H9 (cell line): ENCODE measurements at regions not wholly inside any gene's neighbourhood (a gene's known extent, or its start where the extent isn't known, plus 50 kb on each side); places are given as distances from the start of the nearest gene placed in this dataset.

Experiments used
- DNase-seq: peaks from one replicate; pipeline ENCODE4 v3.0.0-alpha.2; 2017
- H2AFZ ChIP-seq: one replicate; pipeline ENCODE4 v1.6.1; 2013; ENCODE audit warnings: mild to moderate bottlenecking, low read length, control low read depth, moderate library complexity
- H2AK5ac ChIP-seq: 2 replicates; pipeline ENCODE4 v1.6.1; 2013; ENCODE audit warnings: low read length, control low read depth, mixed read lengths; ENCODE audit not compliant: insufficient read length
- H2BK120ac ChIP-seq: one replicate; pipeline ENCODE4 v1.6.1; 2013; ENCODE audit warnings: low read depth, mild to moderate bottlenecking, low read length, control low read depth, inconsistent platforms; ENCODE audit not compliant: poor library complexity, severe bottlenecking
- H2BK12ac ChIP-seq: 2 replicates; pipeline ENCODE4 v1.6.1; 2013; ENCODE audit warnings: low read length, control low read depth, mixed read lengths, low read depth; ENCODE audit not compliant: insufficient read length
- H2BK15ac ChIP-seq: 2 replicates; pipeline ENCODE4 v1.6.1; 2013; ENCODE audit warnings: low read depth, low read length, control low read depth
- H2BK20ac ChIP-seq: one replicate; pipeline ENCODE4 v1.6.1; 2013; ENCODE audit warnings: low read depth, mild to moderate bottlenecking, low read length, control low read depth, inconsistent platforms; ENCODE audit not compliant: poor library complexity, severe bottlenecking
- H2BK5ac ChIP-seq: 2 replicates; pipeline ENCODE4 v1.6.1; 2013; ENCODE audit warnings: low read length, control low read depth, mixed read lengths; ENCODE audit not compliant: insufficient read length
- H3K14ac ChIP-seq: 2 replicates; pipeline ENCODE4 v1.6.1; 2013; ENCODE audit warnings: low read length, control low read depth; ENCODE audit not compliant: insufficient read depth
- H3K18ac ChIP-seq: 2 replicates; pipeline ENCODE4 v1.6.1; 2013; ENCODE audit warnings: low read depth, mild to moderate bottlenecking, mixed read lengths, low read length, control low read depth; ENCODE audit not compliant: insufficient read length
- H3K23ac ChIP-seq: 2 replicates; pipeline ENCODE4 v1.6.1; 2013; ENCODE audit warnings: low read length, control low read depth, mixed read lengths, low read depth; ENCODE audit not compliant: insufficient read length
- H3K23me2 ChIP-seq: 2 replicates; pipeline ENCODE4 v1.6.1; 2013; ENCODE audit warnings: low read depth, mild to moderate bottlenecking, mixed read lengths, low read length, control low read depth; ENCODE audit not compliant: insufficient read length, poor library complexity, severe bottlenecking
- H3K27ac ChIP-seq: 2 replicates; pipeline ENCODE4 v1.5.1; 2013; ENCODE audit warnings: low read length, control low read depth, mixed read lengths, low read depth; ENCODE audit not compliant: insufficient read length
- H3K27me3 ChIP-seq: 2 replicates; pipeline ENCODE4 v1.6.1; 2013; ENCODE audit warnings: low read length, control low read depth, inconsistent platforms; ENCODE audit not compliant: insufficient read depth
- H3K4ac ChIP-seq: 2 replicates; pipeline ENCODE4 v1.6.1; 2013; ENCODE audit warnings: low read depth, mild to moderate bottlenecking, control low read depth, inconsistent platforms, low read length, moderate library complexity
- H3K4me1 ChIP-seq: 2 replicates; pipeline ENCODE4 v1.6.1; 2013; ENCODE audit warnings: low read length, control low read depth, inconsistent platforms; ENCODE audit not compliant: insufficient read depth
- H3K4me2 ChIP-seq: 2 replicates; pipeline ENCODE4 v1.6.1; 2013; ENCODE audit warnings: low read length, control low read depth, mixed read lengths; ENCODE audit not compliant: insufficient read length, insufficient read depth
- H3K56ac ChIP-seq: 2 replicates; pipeline ENCODE4 v1.6.1; 2013; ENCODE audit warnings: low read depth, mild to moderate bottlenecking, mixed read lengths, low read length, control low read depth; ENCODE audit not compliant: insufficient read length
- H3K79me1 ChIP-seq: 2 replicates; pipeline ENCODE4 v1.6.1; 2013; ENCODE audit warnings: low read depth, mild to moderate bottlenecking, moderate library complexity, low read length, control low read depth, inconsistent platforms; ENCODE audit not compliant: insufficient read depth, poor library complexity, severe bottlenecking
- H3K79me2 ChIP-seq: 2 replicates; pipeline ENCODE4 v1.6.1; 2013; ENCODE audit warnings: low read length, control low read depth, inconsistent platforms; ENCODE audit not compliant: insufficient read depth
- H3K9ac ChIP-seq: 2 replicates; pipeline ENCODE4 v1.6.1; 2013; ENCODE audit warnings: low read length, control low read depth, mixed read lengths; ENCODE audit not compliant: insufficient read length; ENCODE audit errors: extremely low read depth
- H3K9me3 ChIP-seq: one replicate; pipeline ENCODE4 v1.6.1; 2013; ENCODE audit warnings: low read depth, low read length, inconsistent platforms; ENCODE audit not compliant: control insufficient read depth
- H3T11ph ChIP-seq: one replicate; pipeline ENCODE4 v1.6.1; 2013; ENCODE audit warnings: mild to moderate bottlenecking, low read length, control low read depth, inconsistent platforms
- H4K20me1 ChIP-seq: one replicate; pipeline ENCODE4 v1.6.1; 2013; ENCODE audit not compliant: control insufficient read depth, insufficient read length, insufficient read depth
- H4K5ac ChIP-seq: 2 replicates; pipeline ENCODE4 v1.6.1; 2013; ENCODE audit warnings: low read depth, mild to moderate bottlenecking, mixed read lengths, low read length, control low read depth; ENCODE audit not compliant: insufficient read length
- H4K8ac ChIP-seq: replicated peaks from 2 replicates; pipeline ENCODE4 v1.6.1; 2013; ENCODE audit warnings: low read length, control low read depth, mixed read lengths, low read depth; ENCODE audit not compliant: insufficient read length
- H4K91ac ChIP-seq: 2 replicates; pipeline ENCODE4 v1.6.1; 2013; ENCODE audit warnings: low read depth, mild to moderate bottlenecking, moderate library complexity, mixed read lengths, low read length, control low read depth; ENCODE audit not compliant: insufficient read length
- H3K27ac Mint-ChIP-seq, 3 experiments: 2 replicates in 2 of 3; 3 replicates in 1 of 3; pipeline ENCODE4 v1.8.0; 2020 to 2021; ENCODE audit warnings: mixed read lengths in 3 of 3, mild to moderate bottlenecking in 1 of 3, moderate library complexity in 1 of 3
- H3K27me3 Mint-ChIP-seq: 2 replicates; pipeline ENCODE4 v1.8.0; 2021; ENCODE audit warnings: low read depth, mild to moderate bottlenecking, moderate library complexity, mixed read lengths
- H3K36me3 Mint-ChIP-seq, 3 experiments: 2 replicates in 2 of 3; 3 replicates in 1 of 3; pipeline ENCODE4 v1.8.0; 2020 to 2021; ENCODE audit warnings: low read depth in 3 of 3, mixed read lengths in 3 of 3; ENCODE audit not compliant: insufficient read depth in 1 of 3
- H3K4me1 Mint-ChIP-seq, 2 experiments: 2 replicates each; pipeline ENCODE4 v1.8.0; 2020; ENCODE audit warnings: mixed read lengths in 2 of 2
- H3K4me3 Mint-ChIP-seq, 2 experiments: 2 replicates in 1 of 2; 3 replicates in 1 of 2; pipeline ENCODE4 v1.8.0; 2020 to 2021; ENCODE audit warnings: mild to moderate bottlenecking in 2 of 2, mixed read lengths in 2 of 2, moderate library complexity in 1 of 2
- H3K9me3 Mint-ChIP-seq, 2 experiments: 2 replicates in 1 of 2; 3 replicates in 1 of 2; pipeline ENCODE4 v1.8.0; 2020; ENCODE audit warnings: mild to moderate bottlenecking in 2 of 2, mixed read lengths in 2 of 2, moderate library complexity in 1 of 2
- WGBS: extraction: QIAGEN DNeasy Blood & Tissue Kit; methylation state at CpG from one replicate; pipeline ENCODE4 v1.1.7; 2013; ENCODE audit warnings: missing lambda C conversion rate, low lambda C conversion rate, mixed read lengths; ENCODE audit not compliant: insufficient read length; ENCODE audit errors: extremely low coverage; 5-methylcytosine and 5-hydroxymethylcytosine counted together
- TF ChIP-seq, protein P1 (sequence below): fragments of 200-600 bp; sonication (generic); conservative IDR thresholded peaks from 3 replicates; pipeline ENCODE4 v1.8.0; 2021; ENCODE audit warnings: antibody characterized with exemption, mild to moderate bottlenecking

DNA sequence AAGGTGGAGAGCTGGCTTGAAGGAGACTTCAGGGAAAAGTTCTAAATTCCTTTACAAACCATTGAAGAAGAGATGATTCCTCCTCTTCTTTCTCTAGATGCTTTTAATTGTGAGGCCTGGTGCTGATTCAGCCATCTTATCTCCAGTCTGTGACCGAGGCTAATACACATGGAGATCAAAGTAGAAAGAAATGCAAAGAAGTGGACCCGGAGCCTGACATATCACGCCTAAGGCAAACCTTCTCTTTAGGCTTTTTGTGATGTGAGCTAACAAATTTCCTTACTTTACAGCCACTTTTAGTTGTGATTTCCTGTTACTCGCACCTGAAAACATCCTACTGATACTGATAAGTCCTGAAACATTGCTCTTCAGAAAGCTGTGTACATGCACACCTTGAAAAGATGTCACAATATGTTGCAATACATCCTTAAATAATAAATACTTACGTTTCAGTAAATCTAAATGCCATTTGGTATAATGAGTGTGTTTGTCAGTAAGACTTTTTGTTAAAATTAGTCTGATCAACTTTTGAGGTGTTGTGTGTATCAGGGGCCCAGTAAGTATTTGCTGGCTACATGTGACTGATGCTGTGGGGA, 192.4 kb downstream of the BAMBI start:
- Histone ChIP-seq H3K23me2 (no peaks in the 10 kb centered on the region), H2AFZ (no peak overlapping the region), H3K79me1 (no peaks in the 10 kb centered on the region), H3K9me3 (no peaks in the 10 kb centered on the region), H3K4ac (no peak overlapping the region), H2BK120ac (no peak overlapping the region), H3K4me2 (no peak overlapping the region), H2AK5ac (no peak overlapping the region), H3K79me2 (no peaks in the 10 kb centered on the region), H2BK15ac (no peak overlapping the region), H4K91ac (no peak overlapping the region), H3K9ac (no peak overlapping the region), H2BK12ac (no peak overlapping the region), H2BK5ac (no peak overlapping the region), H3K4me1 (no peaks in the 10 kb centered on the region), H4K5ac (no peak overlapping the region), H4K20me1 (no peaks in the 10 kb centered on the region), H3K56ac (no peak overlapping the region), H3K27ac (no peak overlapping the region), H3K18ac (no peak overlapping the region), H3K27me3 (no peaks in the 10 kb centered on the region), H3K14ac (no peak overlapping the region), H3T11ph (no peak overlapping the region), H2BK20ac (no peak overlapping the region), H4K8ac (no peak overlapping the region), H3K23ac (no peak overlapping the region)
- Mint-ChIP-seq H3K27ac (no peak overlapping the region; a peak in 1 of 7 replicates), H3K27me3 (peaks cover 1% of the 10 kb centered on the region; the same call in 1 of the 2 replicates), H3K4me3 (no peak overlapping the region), H3K4me1 (no peaks in the 10 kb centered on the region), H3K36me3 (peaks cover 0 to 2% (median 0%) of the 10 kb centered on the region in 3 experiments; a peak in 1 of 7 replicates), H3K9me3 (no peaks in the 10 kb centered on the region; a peak in 1 of 5 replicates)
- WGBS: no CpG with 5 or more reads among the region's 5 CpGs
- TF ChIP-seq, protein P1, sequence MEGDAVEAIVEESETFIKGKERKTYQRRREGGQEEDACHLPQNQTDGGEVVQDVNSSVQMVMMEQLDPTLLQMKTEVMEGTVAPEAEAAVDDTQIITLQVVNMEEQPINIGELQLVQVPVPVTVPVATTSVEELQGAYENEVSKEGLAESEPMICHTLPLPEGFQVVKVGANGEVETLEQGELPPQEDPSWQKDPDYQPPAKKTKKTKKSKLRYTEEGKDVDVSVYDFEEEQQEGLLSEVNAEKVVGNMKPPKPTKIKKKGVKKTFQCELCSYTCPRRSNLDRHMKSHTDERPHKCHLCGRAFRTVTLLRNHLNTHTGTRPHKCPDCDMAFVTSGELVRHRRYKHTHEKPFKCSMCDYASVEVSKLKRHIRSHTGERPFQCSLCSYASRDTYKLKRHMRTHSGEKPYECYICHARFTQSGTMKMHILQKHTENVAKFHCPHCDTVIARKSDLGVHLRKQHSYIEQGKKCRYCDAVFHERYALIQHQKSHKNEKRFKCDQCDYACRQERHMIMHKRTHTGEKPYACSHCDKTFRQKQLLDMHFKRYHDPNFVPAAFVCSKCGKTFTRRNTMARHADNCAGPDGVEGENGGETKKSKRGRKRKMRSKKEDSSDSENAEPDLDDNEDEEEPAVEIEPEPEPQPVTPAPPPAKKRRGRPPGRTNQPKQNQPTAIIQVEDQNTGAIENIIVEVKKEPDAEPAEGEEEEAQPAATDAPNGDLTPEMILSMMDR: no peak
- no peak for DNase-seq
